ENCODE measurements at regions not wholly inside any gene's neighbourhood (a gene's known extent, or its start where the extent isn't known, plus 50 kb on each side); places are given as distances from the start of the nearest gene placed in this dataset.

GRCh38 chr6:120700001-120700400 lies 634.3 kb downstream of the TBC1D32 start:
- no peaks in the 10 kb centered on the region for H3K9me3 Mint-ChIP-seq
- Histone ChIP-seq H3F3A (replicated peaks; ENCODE audit: low read depth) (no peaks in the 10 kb centered on the region), H3K4me3 (no peak overlapping the region), H3K4me1 (ENCODE audit: insufficient read depth) (no peaks in the 10 kb centered on the region), H3K27me3 (ENCODE audit: insufficient read depth) (no peaks in the 10 kb centered on the region), H3K79me2 (replicated peaks; ENCODE audit: insufficient read depth) (no peaks in the 10 kb centered on the region), H3K9me2 (ENCODE audit: insufficient read depth) (no peaks in the 10 kb centered on the region), H3K27ac (ENCODE audit: low read depth) (no peak overlapping the region), H4K20me1 (replicated peaks; ENCODE audit: insufficient read depth) (no peaks in the 10 kb centered on the region), H3K36me3 (ENCODE audit: insufficient read depth) (no peaks in the 10 kb centered on the region), H2AFZ (no peak overlapping the region), H3K4me2 (no peak overlapping the region)
- H3K36me3 Mint-ChIP-seq (ENCODE audit: low read depth), result no peaks in the 10 kb centered on the region
- no peak overlapping the region for H3K27ac Mint-ChIP-seq
- no peaks in the 10 kb centered on the region for H3K4me1 Mint-ChIP-seq
- TF ChIP-seq STAT1 (IDR thresholded peaks at IDR 0.05; ENCODE audit: unreplicated experiment) (no peak), POLR2AphosphoS5 (IDR thresholded peaks at IDR 0.05; ENCODE audit: low read depth) (no peak), CTCF (conservative IDR thresholded peaks at IDR 0.05; ENCODE audit: low read depth in 2 of 2) (no peak), ZNF462 (CRISPR knock-in tag; IDR thresholded peaks at IDR 0.05) (no peak), NANOG (IDR thresholded peaks at IDR 0.05; ENCODE audit: borderline replicate concordance) (no peak), ZNF114 (CRISPR knock-in tag; IDR thresholded peaks at IDR 0.05) (no peak), ETS1 (IDR thresholded peaks at IDR 0.05) (no peak), REST (IDR thresholded peaks at IDR 0.05; ENCODE audit: unreplicated experiment) (no peak), EZH2phosphoT487 (IDR thresholded peaks at IDR 0.05; ENCODE audit: unreplicated experiment) (no peak), EZH2 (IDR thresholded peaks at IDR 0.05; ENCODE audit: low read depth, unreplicated experiment) (no peak), ZNF331 (CRISPR knock-in tag; IDR thresholded peaks at IDR 0.05; ENCODE audit: low read depth) (no peak), CREB1 (CRISPR knock-in tag; IDR thresholded peaks at IDR 0.05; ENCODE audit: low read depth) (no peak)
- no peak overlapping the region for H3K4me3 Mint-ChIP-seq
- no peak for ATAC-seq
- DNase-seq (ENCODE audit: low spot score), result no peak
- peaks cover 3% of the 10 kb centered on the region for H3K27me3 Mint-ChIP-seq (ENCODE audit: insufficient read depth, low read depth, poor library complexity)
